ENCODE measurements at regions not wholly inside any gene's neighbourhood (a gene's known extent, or its start where the extent isn't known, plus 50 kb on each side); places are given as distances from the start of the nearest gene placed in this dataset.

- no CpG with 5 or more reads among the region's 1 CpG for WGBS (ENCODE audit: extremely low coverage, insufficient read length, low lambda C conversion rate)
- Mint-ChIP-seq H3K9me3 (no peaks in the 10 kb centered on the region), H3K4me3 (no peak overlapping the region), H3K4me1 (no peaks in the 10 kb centered on the region), H3K27ac (no peak overlapping the region), H3K27me3 (ENCODE audit: low read depth) (no peaks in the 10 kb centered on the region), H3K36me3 (ENCODE audit: insufficient read depth in 1 of 3, low read depth in 3 of 3) (no peaks in the 10 kb centered on the region)
- Histone ChIP-seq H2BK120ac (ENCODE audit: low read depth, low read length, poor library complexity, severe bottlenecking) (no peak overlapping the region), H2BK20ac (ENCODE audit: low read depth, low read length, poor library complexity, severe bottlenecking) (no peak overlapping the region), H2AK5ac (ENCODE audit: insufficient read length, low read length) (no peak overlapping the region), H4K20me1 (ENCODE audit: control insufficient read depth, insufficient read depth, insufficient read length) (no peaks in the 10 kb centered on the region), H4K91ac (ENCODE audit: insufficient read length, low read depth, low read length) (no peak overlapping the region), H3K9me3 (ENCODE audit: control insufficient read depth, low read depth, low read length) (no peaks in the 10 kb centered on the region), H3K4me2 (ENCODE audit: insufficient read depth, insufficient read length, low read length) (no peak overlapping the region), H3T11ph (ENCODE audit: low read length) (no peak overlapping the region), H3K23ac (ENCODE audit: insufficient read length, low read depth, low read length) (no peak overlapping the region), H4K8ac (replicated peaks; ENCODE audit: insufficient read length, low read depth, low read length) (no peak overlapping the region), H3K23me2 (ENCODE audit: insufficient read length, low read depth, low read length, poor library complexity, severe bottlenecking) (no peaks in the 10 kb centered on the region), H3K79me2 (ENCODE audit: insufficient read depth, low read length) (no peaks in the 10 kb centered on the region), H2AFZ (ENCODE audit: low read length) (no peak overlapping the region), H3K27ac (ENCODE audit: insufficient read length, low read depth, low read length) (no peak overlapping the region), H3K9ac (ENCODE audit: extremely low read depth, insufficient read length, low read length) (no peak overlapping the region), H2BK12ac (ENCODE audit: insufficient read length, low read depth, low read length) (no peak overlapping the region), H3K79me1 (ENCODE audit: insufficient read depth, low read depth, low read length, poor library complexity, severe bottlenecking) (no peaks in the 10 kb centered on the region), H2BK15ac (ENCODE audit: low read depth, low read length) (no peak overlapping the region), H3K18ac (ENCODE audit: insufficient read length, low read depth, low read length) (no peak overlapping the region), H3K56ac (ENCODE audit: insufficient read length, low read depth, low read length) (no peak overlapping the region), H4K5ac (ENCODE audit: insufficient read length, low read depth, low read length) (no peak overlapping the region), H3K4ac (ENCODE audit: low read depth, low read length) (no peak overlapping the region), H3K14ac (ENCODE audit: insufficient read depth, low read length) (no peak overlapping the region), H2BK5ac (ENCODE audit: insufficient read length, low read length) (no peak overlapping the region), H3K27me3 (ENCODE audit: insufficient read depth, low read length) (no peaks in the 10 kb centered on the region), H3K4me1 (ENCODE audit: insufficient read depth, low read length) (no peaks in the 10 kb centered on the region)
- DNase-seq = no peak
- TF ChIP-seq CTCF (conservative IDR thresholded peaks at IDR 0.05) = no peak
Observed at GRCh38 chr1:185418472-185418871, 101.4 kb upstream of the IVNS1ABP start.

Data from H9 (cell line).